ENCODE measurements at regions not wholly inside any gene's neighbourhood (a gene's known extent, or its start where the extent isn't known, plus 50 kb on each side); places are given as distances from the start of the nearest gene placed in this dataset.

DNA sequence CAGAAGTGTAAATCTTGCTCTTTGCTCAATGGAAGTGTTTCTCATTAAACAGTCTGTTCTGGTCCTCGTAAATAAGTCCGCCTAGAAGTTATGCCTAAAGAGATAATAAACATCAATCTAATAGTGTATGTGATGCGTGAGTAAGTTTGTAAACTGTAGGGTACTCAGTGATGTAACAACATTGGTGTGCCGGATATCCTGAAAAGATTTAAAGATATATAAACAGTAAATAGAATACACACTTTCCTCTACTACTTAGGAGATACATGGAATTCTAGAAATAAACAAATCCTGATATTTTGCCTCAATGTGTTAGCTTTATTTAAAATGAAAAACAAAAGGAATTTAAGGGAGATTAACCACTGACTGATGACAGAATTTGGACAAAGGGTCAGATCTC is 123.5 kb downstream of the AHR start:
- ChIA-PET CTCF (no interaction called here), POLR2A (no interaction called here)
- no peak overlapping the region for H3K4me3 ChIP-seq (ENCODE audit: low read depth, low read length)
- TF ChIP-seq, protein P1, sequence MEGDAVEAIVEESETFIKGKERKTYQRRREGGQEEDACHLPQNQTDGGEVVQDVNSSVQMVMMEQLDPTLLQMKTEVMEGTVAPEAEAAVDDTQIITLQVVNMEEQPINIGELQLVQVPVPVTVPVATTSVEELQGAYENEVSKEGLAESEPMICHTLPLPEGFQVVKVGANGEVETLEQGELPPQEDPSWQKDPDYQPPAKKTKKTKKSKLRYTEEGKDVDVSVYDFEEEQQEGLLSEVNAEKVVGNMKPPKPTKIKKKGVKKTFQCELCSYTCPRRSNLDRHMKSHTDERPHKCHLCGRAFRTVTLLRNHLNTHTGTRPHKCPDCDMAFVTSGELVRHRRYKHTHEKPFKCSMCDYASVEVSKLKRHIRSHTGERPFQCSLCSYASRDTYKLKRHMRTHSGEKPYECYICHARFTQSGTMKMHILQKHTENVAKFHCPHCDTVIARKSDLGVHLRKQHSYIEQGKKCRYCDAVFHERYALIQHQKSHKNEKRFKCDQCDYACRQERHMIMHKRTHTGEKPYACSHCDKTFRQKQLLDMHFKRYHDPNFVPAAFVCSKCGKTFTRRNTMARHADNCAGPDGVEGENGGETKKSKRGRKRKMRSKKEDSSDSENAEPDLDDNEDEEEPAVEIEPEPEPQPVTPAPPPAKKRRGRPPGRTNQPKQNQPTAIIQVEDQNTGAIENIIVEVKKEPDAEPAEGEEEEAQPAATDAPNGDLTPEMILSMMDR (IDR thresholded peaks at IDR 0.05; ENCODE audit: insufficient read depth, low read length, missing control alignments), result no peak
- no peak for DNase-seq (ENCODE audit: low read depth, low spot score)

DNA sequence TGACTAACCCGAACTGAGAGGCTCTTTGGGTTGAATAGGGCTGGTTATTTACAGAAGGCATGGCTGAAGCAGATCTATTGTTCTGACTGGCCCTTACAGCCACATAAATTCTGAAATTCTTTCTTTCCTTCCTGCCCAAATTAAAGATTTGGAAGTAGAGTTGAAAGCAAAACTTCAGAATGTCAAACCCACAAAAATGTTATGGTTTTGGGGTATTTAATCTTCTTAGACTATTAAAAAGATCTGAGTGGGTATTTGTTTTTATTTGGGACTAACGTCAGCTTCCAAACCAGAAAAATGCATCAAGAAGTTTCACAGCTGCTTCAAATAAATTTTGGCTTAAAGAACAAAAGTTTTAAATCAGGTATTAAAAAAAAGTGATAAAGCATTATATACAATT is 124.5 kb downstream of the AHR start:
- no peak for DNase-seq (ENCODE audit: low read depth, low spot score)
- no peak overlapping the region for H3K4me3 ChIP-seq (ENCODE audit: low read depth, low read length)
- ChIA-PET CTCF (no interaction called here), POLR2A (no interaction called here)
- TF ChIP-seq, protein P1 (IDR thresholded peaks at IDR 0.05; ENCODE audit: insufficient read depth, low read length, missing control alignments), result no peak

DNA sequence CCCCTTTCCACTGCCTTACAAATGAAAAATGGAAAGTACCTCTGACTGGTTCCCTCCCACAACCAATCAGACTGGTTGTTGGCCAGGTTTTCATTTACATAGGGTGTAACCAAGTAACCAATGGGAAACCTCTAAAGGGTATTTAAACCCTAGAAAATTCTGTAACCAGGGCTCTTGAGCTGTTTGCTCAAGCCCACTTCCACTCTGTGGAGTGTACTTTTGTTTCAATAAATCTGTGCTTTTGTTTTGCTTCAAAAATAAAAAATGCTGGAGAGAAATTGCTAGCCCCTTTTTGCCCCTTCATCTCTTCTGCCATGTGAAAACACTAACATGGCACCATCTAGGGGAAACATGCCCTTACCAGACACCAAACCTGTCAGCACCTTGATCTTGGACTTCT is 129.5 kb downstream of the AHR start:
- CTCF ChIA-PET, result interaction anchor here (1.4 kb wide), 1 partner anchor 11 kb away, joined by 3 read pairs; no protein-coding TSS in a partner anchor
- no peak overlapping the region for H3K4me3 ChIP-seq (ENCODE audit: low read depth, low read length)
- POLR2A ChIA-PET, result no interaction called here
- TF ChIP-seq, protein P1 (IDR thresholded peaks at IDR 0.05; ENCODE audit: insufficient read depth, low read length, missing control alignments), result no peak
- no peak for DNase-seq (ENCODE audit: low read depth, low spot score)

DNA sequence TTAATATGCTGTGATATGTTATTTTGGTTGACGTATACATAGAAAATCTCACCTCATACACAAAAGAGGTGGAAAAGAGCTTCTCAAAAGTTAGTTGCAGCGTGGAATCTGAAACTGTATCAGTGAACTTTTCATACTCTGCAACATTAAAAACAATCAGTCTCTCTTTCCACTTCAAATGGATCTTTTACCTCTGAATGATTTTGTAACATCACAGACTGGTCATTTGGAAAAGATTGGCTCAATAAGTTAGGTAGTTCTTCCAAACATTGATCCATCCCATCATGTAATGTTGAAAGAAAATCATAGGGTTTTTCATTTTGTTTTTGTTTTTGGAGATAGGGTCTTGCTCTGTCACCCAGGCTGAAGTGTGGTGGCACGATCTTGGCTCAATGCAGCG is 131.1 kb downstream of the AHR start:
- TF ChIP-seq, protein P1 (IDR thresholded peaks at IDR 0.05; ENCODE audit: insufficient read depth, low read length, missing control alignments), result no peak
- no peak overlapping the region for H3K4me3 ChIP-seq (ENCODE audit: low read depth, low read length)
- ChIA-PET CTCF (no interaction called here), POLR2A (no interaction called here)
- DNase-seq (ENCODE audit: low read depth, low spot score), result no peak

DNA sequence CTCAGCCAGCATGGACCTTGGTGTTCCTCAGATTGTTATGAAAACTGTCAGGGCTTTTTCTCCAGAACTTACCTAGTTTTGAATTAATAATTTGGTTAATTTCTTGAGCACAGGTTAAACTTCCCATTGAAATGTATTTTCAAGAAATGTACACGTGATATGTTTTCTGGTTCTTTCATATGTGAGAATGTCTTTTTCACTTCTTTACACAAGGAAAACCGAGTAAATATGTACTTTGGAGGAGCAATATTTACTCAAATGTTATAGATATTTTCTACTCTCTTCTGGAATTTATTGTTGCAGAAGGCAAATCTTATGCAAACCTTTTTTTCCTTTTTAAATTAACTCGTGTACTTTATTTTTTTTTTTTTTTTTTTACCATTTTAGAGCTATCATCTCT is 134.3 kb downstream of the AHR start:
- no peak overlapping the region for H3K4me3 ChIP-seq (ENCODE audit: low read depth, low read length)
- no peak for DNase-seq (ENCODE audit: low read depth, low spot score)
- POLR2A ChIA-PET, result no interaction called here
- CTCF ChIA-PET, result no interaction called here
- TF ChIP-seq, protein P1 (IDR thresholded peaks at IDR 0.05; ENCODE audit: insufficient read depth, low read length, missing control alignments), result no peak

DNA sequence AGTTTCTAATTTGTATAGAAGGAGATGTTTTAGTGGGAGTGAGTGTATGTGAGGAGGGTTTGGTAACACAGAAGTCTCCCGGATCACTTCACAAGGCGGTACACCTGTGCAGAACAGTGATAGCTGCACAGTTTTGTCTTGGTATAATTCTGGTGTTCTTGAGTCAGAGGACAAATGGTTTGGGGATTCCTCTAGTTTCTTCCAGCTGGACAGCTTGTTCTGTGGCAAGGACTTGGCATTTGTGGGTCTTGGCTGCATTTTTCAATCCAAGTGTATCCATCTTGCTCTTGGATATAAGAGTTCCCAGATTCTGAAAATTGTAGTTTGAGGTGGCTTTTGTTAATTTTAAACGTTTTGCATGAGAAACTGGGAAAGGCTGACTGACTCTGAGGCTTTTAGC is 135.7 kb downstream of the AHR start:
- DNase-seq (ENCODE audit: low read depth, low spot score), result no peak
- no peak overlapping the region for H3K4me3 ChIP-seq (ENCODE audit: low read depth, low read length)
- TF ChIP-seq, protein P1 (IDR thresholded peaks at IDR 0.05; ENCODE audit: insufficient read depth, low read length, missing control alignments), result no peak
- ChIA-PET CTCF (no interaction called here), POLR2A (no interaction called here)

Data from AG04449 (cell line).